NCI-H446 (cell line): ENCODE measurements at regions not wholly inside any gene's neighbourhood (a gene's known extent, or its start where the extent isn't known, plus 50 kb on each side); places are given as distances from the start of the nearest gene placed in this dataset.

Experiments
- DNase-seq, 2 experiments: peaks; one replicate each; lab custom pipeline; 2025; lab: John Stamatoyannopoulos, UW

- no peak for DNase-seq
Measured at GRCh38 chr18:28837100-28837499, 660.2 kb upstream of the CDH2 start.

- no peak for DNase-seq
Measured at GRCh38 chr18:28834889-28835288, 658.0 kb upstream of the CDH2 start.

- no peak for DNase-seq
Measured at GRCh38 chr18:28831908-28832307, 655.0 kb upstream of the CDH2 start.

GRCh38 chr18:28831476-28831875 is 654.5 kb upstream of the CDH2 start:
- no peak for DNase-seq

GRCh38 chr18:28826107-28826506 is 649.2 kb upstream of the CDH2 start:
- DNase-seq: no peak

GRCh38 chr18:28824183-28824574 is 647.2 kb upstream of the CDH2 start:
- no peak for DNase-seq

- no peak for DNase-seq
Measured at GRCh38 chr18:28823506-28824182, 646.7 kb upstream of the CDH2 start.

- no peak for DNase-seq
Measured at GRCh38 chr18:28820353-28820752, 643.4 kb upstream of the CDH2 start.

GRCh38 chr18:28816155-28816554 is 639.2 kb upstream of the CDH2 start:
- DNase-seq: no peak

- DNase-seq: no peak
Measured at GRCh38 chr18:28814365-28814764, 637.4 kb upstream of the CDH2 start.

- DNase-seq: no peak
Measured at GRCh38 chr18:28808373-28808772, 631.4 kb upstream of the CDH2 start.

GRCh38 chr18:28805491-28805890 is 628.6 kb upstream of the CDH2 start:
- DNase-seq: no peak

GRCh38 chr18:28804512-28805202 is 627.7 kb upstream of the CDH2 start:
- DNase-seq: no peak

GRCh38 chr18:28802546-28802945 is 625.6 kb upstream of the CDH2 start:
- DNase-seq: no peak

- no peak for DNase-seq
Measured at GRCh38 chr18:28801876-28802275, 624.9 kb upstream of the CDH2 start.

- no peak for DNase-seq
Measured at GRCh38 chr18:28794459-28795245, 617.7 kb upstream of the CDH2 start.

- no peak for DNase-seq
Measured at GRCh38 chr18:28793901-28794300, 617.0 kb upstream of the CDH2 start.

GRCh38 chr18:28792404-28793086 is 615.6 kb upstream of the CDH2 start:
- DNase-seq: no peak

GRCh38 chr18:28791101-28791500 is 614.2 kb upstream of the CDH2 start:
- no peak for DNase-seq

- DNase-seq: no peak
Measured at GRCh38 chr18:28789502-28789901, 612.6 kb upstream of the CDH2 start.

- no peak for DNase-seq
Measured at GRCh38 chr18:28786926-28787325, 610.0 kb upstream of the CDH2 start.

GRCh38 chr18:28781616-28782362 is 604.9 kb upstream of the CDH2 start:
- DNase-seq: no peak
